Right lobe of liver (tissue), 4 donors: ENCODE measurements at regions not wholly inside any gene's neighbourhood (a gene's known extent, or its start where the extent isn't known, plus 50 kb on each side); places are given as distances from the start of the nearest gene placed in this dataset.

ENCODE experiments used
- CTCF ChIP-seq, 4 donors: fragments of 200-600 bp in 3 of 4; fragments of 450-650 bp in 1 of 4; IDR thresholded peaks; one replicate each; pipeline versions ENCODE4 v1.5.1 to v1.8.0; 2016 to 2022; ENCODE audit warnings: antibody characterized with exemption in 4 of 4, mild to moderate bottlenecking in 2 of 4
- POLR2A ChIP-seq: fragments of 450-650 bp; IDR thresholded peaks from one replicate; pipeline ENCODE4 v1.6.1; 2017; ENCODE audit warnings: antibody characterized with exemption, mild to moderate bottlenecking
- donor health status: DM: no; HTN: no; CAD: no.
- donor health status: DM: no; HTN: no; CAD: no.
- donor health status: DM: no; HTN: yes; CAD: no.

GRCh38 chr1:238675221-238675620, 711.1 kb upstream of the CHRM3 start:
- TF ChIP-seq CTCF (IDR thresholded peaks at IDR 0.05) = no peak
- TF ChIP-seq POLR2A = no peak
